ENCODE measurements at regions not wholly inside any gene's neighbourhood (a gene's known extent, or its start where the extent isn't known, plus 50 kb on each side); places are given as distances from the start of the nearest gene placed in this dataset.
"Not testable (repeated sequence)": the region's sequence is repeated elsewhere in the genome, so short reads cannot be mapped to it uniquely, and the experiment has no call there.

- TF ChIP-seq POLR2AphosphoS5 (IDR thresholded peaks at IDR 0.05; ENCODE audit: low read depth); CTCF (IDR thresholded peaks at IDR 0.05; ENCODE audit: insufficient read depth, low read length): not testable (repeated sequence)
Measured at GRCh38 chr5:34186865-34187264, 143.9 kb upstream of the C1QTNF3 start.

Measured in HL-60 (cell line).